Natural killer cell treated with Interleukin-12 subunit alpha and Interleukin-12 subunit beta and Interleukin-15 and Interleukin-18, amount 100 ng/mL, for 72 hours (primary cell): ENCODE measurements at regions not wholly inside any gene's neighbourhood (a gene's known extent, or its start where the extent isn't known, plus 50 kb on each side); places are given as distances from the start of the nearest gene placed in this dataset.
"Not testable (repeated sequence)": the region's sequence is repeated elsewhere in the genome, so short reads cannot be mapped to it uniquely, and the experiment has no call there.

Experiments
- ATAC-seq, 2 donors: fragments of 150-1000 bp; cut with Tn5 transposase in 1 of 2; sonication (Bioruptor Pico), chemical (Tn5 transposase) in 1 of 2; 2 replicates each; pipeline ENCODE4 v1.10.0; 2021
- DNase-seq: peaks from one replicate; pipeline ENCODE4 v3.0.0; 2022; ENCODE audit warnings: low spot score
- H3K27ac Mint-ChIP-seq, 2 donors: 1 replicate in 1 of 2; 2 replicates in 1 of 2; pipeline ENCODE4 v1.8.0; 2022; ENCODE audit warnings: mixed read lengths in 2 of 2, mild to moderate bottlenecking in 1 of 2, moderate library complexity in 1 of 2
- H3K27me3 Mint-ChIP-seq, 2 donors: 1 replicate in 1 of 2; 2 replicates in 1 of 2; pipeline ENCODE4 v1.8.0; 2022; ENCODE audit warnings: mixed read lengths in 2 of 2
- H3K36me3 Mint-ChIP-seq: one replicate; pipeline ENCODE4 v1.8.0; 2022; ENCODE audit warnings: mixed read lengths
- H3K4me1 Mint-ChIP-seq, 2 donors: 1 replicate in 1 of 2; 2 replicates in 1 of 2; pipeline ENCODE4 v1.8.0; 2022; ENCODE audit warnings: low read depth in 2 of 2, mixed read lengths in 2 of 2, mild to moderate bottlenecking in 1 of 2
- H3K4me3 Mint-ChIP-seq: one replicate; pipeline ENCODE4 v1.8.0; 2022; ENCODE audit warnings: mixed read lengths
- H3K9me3 Mint-ChIP-seq: 2 replicates; pipeline ENCODE4 v1.8.0; 2022; ENCODE audit warnings: mixed read lengths

DNA sequence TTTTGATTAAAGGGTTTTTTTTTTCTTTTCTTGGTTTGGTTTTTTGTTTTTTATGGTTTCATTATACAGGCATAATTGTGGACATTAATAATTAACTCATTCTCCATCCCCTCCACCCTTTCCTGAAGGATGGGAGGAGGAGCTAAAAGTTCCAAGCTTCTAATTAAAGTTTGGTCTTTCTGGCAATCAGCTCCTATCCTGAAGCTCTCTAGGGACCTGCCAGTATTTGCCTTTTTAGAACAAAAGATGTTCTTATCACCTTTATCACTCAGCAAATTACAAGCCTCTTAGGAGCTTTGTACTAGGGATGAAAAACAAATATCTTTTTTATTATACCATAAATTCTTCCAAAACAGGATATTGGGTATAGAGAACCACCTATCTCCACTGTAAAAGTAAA lies 589.8 kb downstream of the PDHA2 start:
- Mint-ChIP-seq H3K27me3 (no peaks in the 10 kb centered on the region), H3K27ac (no peak overlapping the region)
- ATAC-seq, result no peak

GRCh38 chr4:96431094-96431493 lies 591.2 kb downstream of the PDHA2 start:
- ATAC-seq (no peak), DNase-seq (no peak)
- Mint-ChIP-seq H3K27ac (no peak overlapping the region), H3K36me3 (no peaks in the 10 kb centered on the region), H3K4me1 (no peaks in the 10 kb centered on the region), H3K27me3 (no peaks in the 10 kb centered on the region), H3K4me3 (no peak overlapping the region), H3K9me3 (peaks cover 8% of the 10 kb centered on the region)

More for the DNA sequence above, 589.8 kb downstream of the PDHA2 start:
- H3K4me1 Mint-ChIP-seq, result no peaks in the 10 kb centered on the region
- H3K9me3 Mint-ChIP-seq, result peaks cover 8% of the 10 kb centered on the region
- DNase-seq, result no peak
- no peaks in the 10 kb centered on the region for H3K36me3 Mint-ChIP-seq
- no peak overlapping the region for H3K4me3 Mint-ChIP-seq

- Mint-ChIP-seq H3K27me3 (no peaks in the 10 kb centered on the region), H3K9me3 (peaks cover 33% of the 10 kb centered on the region), H3K36me3 (peaks cover 31% of the 10 kb centered on the region), H3K27ac (no peak overlapping the region), H3K4me1 (no peaks in the 10 kb centered on the region), H3K4me3 (no peak overlapping the region)
- no peak for ATAC-seq
- no peak for DNase-seq
Measured at GRCh38 chr4:96448315-96448872, 608.5 kb downstream of the PDHA2 start.

- H3K36me3 Mint-ChIP-seq, result peaks cover 5% of the 10 kb centered on the region
- no peak for DNase-seq
- no peak overlapping the region for H3K27ac Mint-ChIP-seq
- H3K4me3 Mint-ChIP-seq, result no peak overlapping the region
- H3K4me1 Mint-ChIP-seq, result no peaks in the 10 kb centered on the region
- peaks cover 15% of the 10 kb centered on the region for H3K9me3 Mint-ChIP-seq
- H3K27me3 Mint-ChIP-seq, result no peaks in the 10 kb centered on the region
- ATAC-seq, result peak in 1 of 2 donors; percentile 24
Measured at GRCh38 chr4:96455045-96455720, 615.3 kb downstream of the PDHA2 start.

DNA sequence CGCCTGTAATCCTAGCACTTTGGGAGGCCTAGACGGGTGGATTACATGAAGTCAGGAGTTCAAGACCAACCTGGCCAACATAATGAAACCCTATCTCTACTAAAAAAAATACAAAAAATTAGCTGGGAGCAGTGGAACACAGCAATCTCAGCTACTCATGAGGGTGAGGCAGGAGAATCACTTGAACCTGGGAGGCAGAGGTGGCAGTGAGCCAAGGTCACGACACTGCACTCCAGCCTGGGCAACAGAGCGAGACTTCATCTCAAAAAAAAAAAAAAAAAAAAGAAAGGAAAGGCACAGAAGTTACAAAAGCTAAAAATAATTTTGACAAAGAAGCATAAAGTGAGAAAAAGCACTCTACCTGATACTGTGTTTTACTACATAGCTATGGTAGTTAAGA lies 618.1 kb downstream of the PDHA2 start:
- not testable (repeated sequence) for H3K4me1 Mint-ChIP-seq, H3K27me3 Mint-ChIP-seq, H3K27ac Mint-ChIP-seq, DNase-seq, H3K4me3 Mint-ChIP-seq, H3K36me3 Mint-ChIP-seq, ATAC-seq
- H3K9me3 Mint-ChIP-seq, result peaks cover 12% of the 10 kb centered on the region

DNA sequence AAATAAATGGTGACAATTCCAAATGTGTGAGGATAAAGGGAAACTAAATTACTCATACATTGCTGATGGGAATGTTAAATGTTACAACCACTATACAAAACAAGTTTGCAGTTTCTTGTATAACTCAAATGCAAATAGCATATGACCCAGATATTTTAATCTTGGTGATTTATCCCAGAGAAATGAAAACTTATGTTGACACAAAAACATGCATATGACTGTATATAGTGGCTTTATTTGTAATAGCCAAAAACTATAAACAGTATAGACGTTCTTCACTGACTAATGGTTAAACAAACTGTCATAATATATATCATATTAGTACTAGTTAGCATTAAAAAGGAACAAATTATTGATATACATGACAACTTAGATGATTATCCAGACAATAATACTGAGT lies 619.2 kb downstream of the PDHA2 start:
- H3K36me3 Mint-ChIP-seq, result peaks cover 10% of the 10 kb centered on the region
- H3K27me3 Mint-ChIP-seq, result no peaks in the 10 kb centered on the region
- ATAC-seq, result no peak
- H3K27ac Mint-ChIP-seq, result no peak overlapping the region
- no peak overlapping the region for H3K4me3 Mint-ChIP-seq
- H3K9me3 Mint-ChIP-seq, result peaks cover 18% of the 10 kb centered on the region
- DNase-seq, result no peak
- no peaks in the 10 kb centered on the region for H3K4me1 Mint-ChIP-seq

- no peak for DNase-seq
- Mint-ChIP-seq H3K27me3 (no peaks in the 10 kb centered on the region), H3K9me3 (peaks cover 22% of the 10 kb centered on the region), H3K36me3 (peaks cover 6% of the 10 kb centered on the region), H3K4me3 (no peak overlapping the region), H3K27ac (no peak overlapping the region), H3K4me1 (no peaks in the 10 kb centered on the region)
- no peak for ATAC-seq
Measured at GRCh38 chr4:96465834-96466233, 625.9 kb downstream of the PDHA2 start.

GRCh38 chr4:96471956-96472867 lies 632.3 kb downstream of the PDHA2 start:
- peaks cover 10% of the 10 kb centered on the region for H3K9me3 Mint-ChIP-seq
- no peak overlapping the region for H3K4me3 Mint-ChIP-seq
- no peak overlapping the region for H3K27ac Mint-ChIP-seq
- DNase-seq (no peak), ATAC-seq (no peak)
- H3K4me1 Mint-ChIP-seq, result no peaks in the 10 kb centered on the region
- no peaks in the 10 kb centered on the region for H3K36me3 Mint-ChIP-seq
- H3K27me3 Mint-ChIP-seq, result no peaks in the 10 kb centered on the region

DNA sequence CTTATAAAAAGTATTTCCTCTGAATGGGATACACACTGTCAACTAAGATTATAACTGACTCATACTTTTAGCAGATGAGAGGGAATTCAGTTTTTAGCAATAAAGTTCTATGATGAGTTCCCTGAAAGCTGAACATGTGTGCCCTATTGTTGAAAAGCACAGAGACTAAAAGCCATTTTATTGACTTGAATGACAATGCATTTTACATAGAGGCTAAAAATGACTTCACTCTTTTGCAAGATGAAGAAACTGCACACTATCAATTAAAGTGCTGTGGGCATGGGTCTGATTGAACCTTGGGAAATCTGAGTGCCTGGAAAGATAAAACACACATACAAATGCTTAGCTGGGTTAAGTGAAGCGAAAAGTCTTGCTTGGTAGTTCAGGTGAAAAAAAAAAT lies 633.4 kb downstream of the PDHA2 start:
- no peak overlapping the region for H3K4me3 Mint-ChIP-seq
- H3K4me1 Mint-ChIP-seq, result no peaks in the 10 kb centered on the region
- H3K27me3 Mint-ChIP-seq, result no peaks in the 10 kb centered on the region
- H3K9me3 Mint-ChIP-seq, result peaks cover 16% of the 10 kb centered on the region
- H3K36me3 Mint-ChIP-seq, result no peaks in the 10 kb centered on the region
- no peak for DNase-seq
- no peak for ATAC-seq
- H3K27ac Mint-ChIP-seq, result no peak overlapping the region

DNA sequence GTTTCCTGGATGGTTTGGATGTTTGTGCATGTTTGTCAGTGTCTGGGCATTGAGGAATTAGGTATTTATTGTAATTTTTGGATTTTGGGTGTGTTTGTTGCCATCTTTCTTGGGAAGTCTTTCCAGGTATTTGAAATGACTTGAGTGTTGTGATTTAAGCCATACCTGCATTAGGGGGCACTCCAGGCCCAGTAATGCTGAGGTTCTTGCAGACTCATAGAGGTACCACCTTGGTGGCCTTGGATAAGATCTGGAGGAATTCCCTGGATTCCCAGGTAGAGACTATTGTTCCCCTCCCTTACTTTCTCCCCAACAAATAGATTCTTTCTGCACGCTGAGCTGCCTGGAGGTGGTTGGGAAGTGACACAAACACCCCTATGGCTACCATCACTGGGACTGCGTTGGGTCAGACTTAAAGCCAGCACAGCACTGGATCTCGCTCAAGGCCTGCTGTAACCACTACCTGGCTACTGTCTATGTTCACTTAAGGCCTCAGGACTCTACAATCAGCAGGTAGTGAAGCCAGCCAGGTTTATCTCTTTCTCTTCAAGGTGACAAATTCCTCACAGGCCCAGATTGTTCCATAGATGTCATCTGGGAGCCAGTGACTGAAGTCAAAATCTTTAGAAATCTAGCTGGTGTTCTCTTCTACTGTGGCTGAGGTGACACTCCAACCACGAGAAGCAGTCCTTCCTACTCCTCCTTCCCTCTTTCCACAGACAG lies 643.6 kb downstream of the PDHA2 start:
- H3K4me3 Mint-ChIP-seq, result no peak overlapping the region
- H3K27ac Mint-ChIP-seq, result no peak overlapping the region
- H3K27me3 Mint-ChIP-seq, result no peaks in the 10 kb centered on the region
- no peaks in the 10 kb centered on the region for H3K4me1 Mint-ChIP-seq
- no peaks in the 10 kb centered on the region for H3K36me3 Mint-ChIP-seq
- ATAC-seq, result no peak
- peaks cover 12% of the 10 kb centered on the region for H3K9me3 Mint-ChIP-seq
- no peak for DNase-seq

DNA sequence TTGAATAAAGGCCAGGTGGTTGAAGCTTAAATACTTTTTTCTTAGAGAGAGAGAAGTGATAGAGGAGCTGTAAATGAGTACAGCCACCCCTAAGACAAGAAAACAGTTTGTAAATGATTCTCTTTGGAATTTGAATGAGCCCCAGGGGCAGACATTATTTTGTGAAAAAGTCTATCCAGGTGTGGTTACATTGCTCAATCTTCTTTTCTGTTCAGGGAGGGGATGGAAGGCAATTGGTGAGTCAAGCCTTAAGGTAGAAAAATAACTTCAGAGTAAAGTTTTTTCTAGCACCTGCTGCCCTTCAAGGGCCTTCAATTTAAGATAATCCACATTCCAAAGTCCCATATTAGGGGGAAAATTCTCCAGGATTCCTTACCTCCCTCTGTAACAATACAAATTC lies 646.7 kb downstream of the PDHA2 start:
- no peaks in the 10 kb centered on the region for H3K36me3 Mint-ChIP-seq

GRCh38 chr4:96497621-96498020 lies 657.7 kb downstream of the PDHA2 start:
- DNase-seq (no peak), ATAC-seq (no peak)
- H3K4me3 Mint-ChIP-seq, result no peak overlapping the region
- no peak overlapping the region for H3K27ac Mint-ChIP-seq
- no peaks in the 10 kb centered on the region for H3K4me1 Mint-ChIP-seq
- peaks cover 13% of the 10 kb centered on the region for H3K9me3 Mint-ChIP-seq
- no peaks in the 10 kb centered on the region for H3K36me3 Mint-ChIP-seq
- H3K27me3 Mint-ChIP-seq, result no peaks in the 10 kb centered on the region

More for the DNA sequence above, 646.7 kb downstream of the PDHA2 start:
- H3K4me1 Mint-ChIP-seq, result no peaks in the 10 kb centered on the region
- DNase-seq (no peak), ATAC-seq (no peak)
- H3K27ac Mint-ChIP-seq, result no peak overlapping the region
- H3K27me3 Mint-ChIP-seq, result no peaks in the 10 kb centered on the region
- H3K9me3 Mint-ChIP-seq, result peaks cover 19% of the 10 kb centered on the region
- H3K4me3 Mint-ChIP-seq, result no peak overlapping the region

GRCh38 chr4:96504386-96504785 lies 664.5 kb downstream of the PDHA2 start:
- H3K4me3 Mint-ChIP-seq, result no peak overlapping the region
- no peaks in the 10 kb centered on the region for H3K27me3 Mint-ChIP-seq
- no peak overlapping the region for H3K27ac Mint-ChIP-seq
- ATAC-seq, result no peak
- H3K36me3 Mint-ChIP-seq, result no peaks in the 10 kb centered on the region
- peaks cover 18% of the 10 kb centered on the region for H3K9me3 Mint-ChIP-seq
- H3K4me1 Mint-ChIP-seq, result no peaks in the 10 kb centered on the region
- DNase-seq, result no peak
